ENCODE measurements at regions not wholly inside any gene's neighbourhood (a gene's known extent, or its start where the extent isn't known, plus 50 kb on each side); places are given as distances from the start of the nearest gene placed in this dataset.

DNA sequence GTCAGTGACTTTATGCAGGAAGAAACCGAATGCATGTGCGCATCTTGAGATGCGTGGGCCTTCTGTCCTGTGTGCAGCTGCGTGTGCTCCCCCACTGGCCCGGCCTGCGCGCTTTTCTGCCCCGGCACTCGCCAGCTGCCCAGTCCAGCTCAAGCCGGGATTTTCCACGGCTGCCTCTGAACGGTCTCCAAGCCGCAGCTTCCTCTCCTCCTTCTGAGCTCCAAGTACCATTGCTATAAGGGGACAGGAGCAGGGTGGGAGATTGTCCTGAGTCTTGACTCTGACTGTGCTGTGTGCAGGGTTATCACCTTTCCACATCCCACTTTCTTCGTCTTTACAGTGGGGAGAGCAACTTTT is 302.8 kb downstream of the THBS2 start:
- DNase-seq: no peak
- intact Hi-C loops (cut with DNase I; ENCODE audit: low total_unique reads): no loop called here
- H3K27ac ChIP-seq: peak overlapping the region; percentile 78 to 87
- peaks cover 4 to 23% of the 10 kb centered on the region in 2 donors for H3K4me1 ChIP-seq
- peak overlapping the region in 1 of 2 donors; percentile 16 for H3K4me3 ChIP-seq
- no peaks in the 10 kb centered on the region for H3K36me3 ChIP-seq
- no peaks in the 10 kb centered on the region for H3K27me3 ChIP-seq
- H3K9me3 ChIP-seq: no peaks in the 10 kb centered on the region
- TF ChIP-seq, protein P1, sequence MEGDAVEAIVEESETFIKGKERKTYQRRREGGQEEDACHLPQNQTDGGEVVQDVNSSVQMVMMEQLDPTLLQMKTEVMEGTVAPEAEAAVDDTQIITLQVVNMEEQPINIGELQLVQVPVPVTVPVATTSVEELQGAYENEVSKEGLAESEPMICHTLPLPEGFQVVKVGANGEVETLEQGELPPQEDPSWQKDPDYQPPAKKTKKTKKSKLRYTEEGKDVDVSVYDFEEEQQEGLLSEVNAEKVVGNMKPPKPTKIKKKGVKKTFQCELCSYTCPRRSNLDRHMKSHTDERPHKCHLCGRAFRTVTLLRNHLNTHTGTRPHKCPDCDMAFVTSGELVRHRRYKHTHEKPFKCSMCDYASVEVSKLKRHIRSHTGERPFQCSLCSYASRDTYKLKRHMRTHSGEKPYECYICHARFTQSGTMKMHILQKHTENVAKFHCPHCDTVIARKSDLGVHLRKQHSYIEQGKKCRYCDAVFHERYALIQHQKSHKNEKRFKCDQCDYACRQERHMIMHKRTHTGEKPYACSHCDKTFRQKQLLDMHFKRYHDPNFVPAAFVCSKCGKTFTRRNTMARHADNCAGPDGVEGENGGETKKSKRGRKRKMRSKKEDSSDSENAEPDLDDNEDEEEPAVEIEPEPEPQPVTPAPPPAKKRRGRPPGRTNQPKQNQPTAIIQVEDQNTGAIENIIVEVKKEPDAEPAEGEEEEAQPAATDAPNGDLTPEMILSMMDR (IDR thresholded peaks at IDR 0.05): no peak
- TF ChIP-seq POLR2A (IDR thresholded peaks at IDR 0.05): no peak

DNA sequence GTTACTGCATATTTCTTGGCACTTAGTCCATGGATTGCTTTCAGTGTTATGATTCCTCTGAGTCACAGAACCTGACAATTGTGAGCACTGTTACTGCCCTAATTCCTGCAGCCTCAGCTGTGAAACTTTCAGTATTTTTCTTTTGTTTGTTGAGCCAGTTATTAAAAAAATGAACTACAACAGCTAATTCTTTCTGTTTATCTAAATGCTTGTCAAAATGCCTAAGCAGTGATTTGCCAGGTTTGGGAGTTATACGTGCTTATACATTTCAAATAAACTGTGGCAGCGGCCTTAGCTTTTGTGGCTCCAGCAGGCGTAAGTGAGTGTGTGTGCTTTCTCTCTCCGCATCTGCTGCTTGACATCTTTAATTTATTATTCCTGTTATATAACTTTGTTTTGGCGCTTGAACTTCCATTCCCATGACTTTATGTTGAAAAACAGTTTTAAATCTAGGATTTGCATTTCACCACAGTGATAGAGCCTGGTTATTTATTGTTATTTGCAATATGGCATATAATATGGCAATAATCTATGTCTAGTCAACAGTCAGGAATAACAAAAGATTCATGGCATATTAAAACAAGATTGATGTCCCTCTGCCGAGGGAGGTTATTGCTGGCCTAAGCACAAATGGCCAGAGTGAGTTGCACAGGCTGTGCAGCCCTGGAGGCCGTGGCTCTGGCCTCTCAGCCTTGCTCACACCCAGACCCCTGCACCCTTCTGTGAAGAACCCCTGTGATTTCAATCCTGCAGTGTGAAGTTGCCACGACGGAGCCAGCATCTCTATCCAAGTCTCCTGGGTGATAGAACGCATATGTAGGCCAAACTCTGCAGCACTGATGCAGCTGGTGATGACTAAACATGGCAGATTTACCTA is 303.4 kb downstream of the THBS2 start:
- H3K4me1 ChIP-seq: peaks cover 4 to 23% of the 10 kb centered on the region in 2 donors
- intact Hi-C loops (cut with DNase I; ENCODE audit: low total_unique reads): no loop called here
- no peak overlapping the region for H3K4me3 ChIP-seq
- DNase-seq: peak in 1 of 2 donors; percentile 45
- TF ChIP-seq, protein P1 (IDR thresholded peaks at IDR 0.05): no peak
- TF ChIP-seq POLR2A (IDR thresholded peaks at IDR 0.05): no peak
- peak overlapping the region; percentile 78 to 87 for H3K27ac ChIP-seq
- H3K36me3 ChIP-seq: no peaks in the 10 kb centered on the region
- H3K9me3 ChIP-seq: no peaks in the 10 kb centered on the region
- no peaks in the 10 kb centered on the region for H3K27me3 ChIP-seq

DNA sequence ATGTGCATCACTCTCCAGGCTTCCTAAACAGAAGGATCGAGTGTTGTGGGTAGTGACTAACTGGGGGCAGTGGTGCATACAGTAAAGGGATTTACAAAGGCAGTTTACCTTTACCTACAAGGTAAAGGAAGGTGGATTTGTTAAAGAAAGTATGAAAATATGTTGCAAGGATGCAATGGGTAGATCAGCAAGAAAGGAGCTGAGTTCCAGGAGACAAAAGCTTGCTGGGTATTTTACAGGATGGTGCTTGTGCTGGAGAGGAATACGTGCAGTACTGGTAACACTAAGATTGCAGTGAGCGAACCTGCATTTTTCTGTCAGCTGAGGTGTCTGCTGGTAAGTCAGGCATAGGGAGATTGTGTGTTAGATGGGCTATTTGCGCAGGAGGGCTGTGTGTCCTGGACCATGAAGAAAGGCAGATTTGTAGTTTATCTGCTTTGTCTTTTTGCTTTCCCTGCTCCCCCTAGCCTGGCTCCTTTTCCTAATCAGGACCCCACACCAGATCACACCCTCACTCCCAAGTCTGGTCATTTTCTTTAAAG is 304.6 kb downstream of the THBS2 start:
- H3K36me3 ChIP-seq: no peaks in the 10 kb centered on the region
- H3K27me3 ChIP-seq: no peaks in the 10 kb centered on the region
- peaks cover 4 to 23% of the 10 kb centered on the region in 2 donors for H3K4me1 ChIP-seq
- no peak overlapping the region for H3K4me3 ChIP-seq
- no peaks in the 10 kb centered on the region for H3K9me3 ChIP-seq
- no peak for DNase-seq
- TF ChIP-seq POLR2A (IDR thresholded peaks at IDR 0.05): no peak
- intact Hi-C loops (cut with DNase I; ENCODE audit: low total_unique reads): no loop called here
- peak overlapping the region; percentile 51 to 87 for H3K27ac ChIP-seq

DNA sequence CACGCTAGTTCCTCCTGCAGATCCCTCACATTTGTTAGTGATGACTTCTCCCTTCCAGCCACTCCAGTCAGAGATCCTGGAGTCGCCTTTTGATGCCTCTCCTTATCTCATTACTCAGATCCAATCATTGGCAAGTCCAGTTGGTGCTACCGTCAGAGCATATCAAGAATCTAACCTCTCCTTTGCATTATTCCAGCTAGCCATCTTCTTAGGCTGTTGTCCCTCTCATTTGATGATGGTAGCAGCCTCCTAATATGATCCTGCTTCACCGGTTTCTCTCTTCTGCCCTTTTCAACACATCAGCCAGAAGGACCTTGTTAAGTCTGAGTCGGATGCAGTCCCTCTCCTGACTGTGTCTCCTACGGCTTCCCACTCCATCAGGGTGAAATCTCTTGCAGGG is 305.6 kb downstream of the THBS2 start:
- peaks cover 4 to 23% of the 10 kb centered on the region in 2 donors for H3K4me1 ChIP-seq
- no peaks in the 10 kb centered on the region for H3K27me3 ChIP-seq
- intact Hi-C loops (cut with DNase I; ENCODE audit: low total_unique reads): no loop called here
- H3K36me3 ChIP-seq: no peaks in the 10 kb centered on the region
- TF ChIP-seq POLR2A (IDR thresholded peaks at IDR 0.05): no peak
- TF ChIP-seq, protein P1 (IDR thresholded peaks at IDR 0.05): no peak
- H3K9me3 ChIP-seq: no peaks in the 10 kb centered on the region
- no peak for DNase-seq
- peak overlapping the region in 1 of 2 donors; percentile 87 for H3K27ac ChIP-seq
- no peak overlapping the region for H3K4me3 ChIP-seq

DNA sequence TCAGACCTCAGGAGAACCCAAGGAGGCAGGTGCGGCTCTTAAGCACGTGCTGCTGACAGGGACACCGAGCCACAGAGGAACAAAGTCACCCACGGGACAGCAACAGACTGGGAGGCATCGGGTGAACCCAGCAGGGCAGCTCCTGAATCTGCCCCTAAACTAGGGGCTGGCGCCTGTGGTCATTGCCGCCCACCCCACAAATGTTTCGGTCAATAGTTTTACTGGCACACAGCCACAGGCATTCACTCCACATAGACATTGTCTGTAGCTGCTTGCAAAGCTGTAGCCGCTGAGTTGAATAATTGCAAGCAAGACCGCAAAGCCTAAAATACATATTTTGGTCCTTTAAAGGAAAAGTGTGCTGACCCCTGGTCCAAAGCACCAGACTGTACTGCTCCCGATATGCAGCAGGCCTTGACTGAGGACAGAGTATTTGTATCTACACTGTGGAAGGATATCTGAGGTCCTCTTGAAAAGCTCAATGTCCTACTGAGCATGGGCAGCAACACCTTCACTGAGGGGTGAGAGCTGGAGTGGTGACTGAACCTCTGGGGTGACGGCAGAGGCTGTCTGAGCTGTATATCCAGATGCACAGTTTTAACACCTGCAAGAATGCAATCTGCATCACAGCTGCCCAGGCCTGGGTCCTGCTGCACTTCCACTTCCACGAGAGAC is 310.3 kb downstream of the THBS2 start:
- Histone ChIP-seq H3K4me3 (no peak overlapping the region), H3K27me3 (no peaks in the 10 kb centered on the region), H3K36me3 (no peaks in the 10 kb centered on the region), H3K27ac (no peak overlapping the region), H3K4me1 (peaks cover 4 to 9% of the 10 kb centered on the region in 2 donors), H3K9me3 (no peaks in the 10 kb centered on the region)
- intact Hi-C loops (cut with DNase I; ENCODE audit: low total_unique reads): no loop called here
- TF ChIP-seq POLR2A (IDR thresholded peaks at IDR 0.05): no peak
- TF ChIP-seq, protein P1 (IDR thresholded peaks at IDR 0.05): no peak
- DNase-seq: no peak
